ENCODE measurements at regions not wholly inside any gene's neighbourhood (a gene's known extent, or its start where the extent isn't known, plus 50 kb on each side); places are given as distances from the start of the nearest gene placed in this dataset.

DNA sequence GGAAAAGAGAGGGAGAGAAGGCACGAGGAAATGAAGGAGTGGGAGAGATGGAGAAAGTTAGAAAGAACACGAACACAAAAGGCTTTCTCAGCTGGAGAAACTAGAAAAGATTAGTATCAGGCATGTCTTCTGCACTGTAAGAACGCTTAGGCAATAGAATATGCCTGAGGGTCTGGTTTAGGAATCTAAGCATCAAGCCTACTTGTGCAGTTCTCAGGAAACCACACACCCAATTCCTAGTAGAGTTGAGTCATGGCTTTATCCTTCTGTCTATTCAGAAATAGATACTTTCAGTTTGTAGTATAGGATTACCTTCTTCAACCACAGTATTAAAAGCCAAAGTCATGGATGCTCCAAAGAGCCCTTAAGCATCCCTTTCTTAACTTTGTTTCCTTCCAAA is 969.4 kb downstream of the NTRK3 start:
- Mint-ChIP-seq H3K9me3 (peaks cover 2 to 9% of the 10 kb centered on the region in 2 donors), H3K27ac (no peak overlapping the region), H3K4me3 (no peak overlapping the region), H3K27me3 (ENCODE audit: low read depth in 2 of 2) (no peaks in the 10 kb centered on the region), H3K4me1 (no peaks in the 10 kb centered on the region), H3K36me3 (no peaks in the 10 kb centered on the region)
- 70% methylated on average over 3 of the region's 3 CpGs for WGBS (ENCODE audit: insufficient coverage)
- no peak for TF ChIP-seq CTCF (IDR thresholded peaks at IDR 0.05)
- no peak for DNase-seq
- H3K4me1 ChIP-seq (ENCODE audit: control insufficient read depth, insufficient read depth, low read length), result no peaks in the 10 kb centered on the region
- H3K9me3 ChIP-seq (ENCODE audit: control insufficient read depth, insufficient read depth, low read length), result no peaks in the 10 kb centered on the region
- no peaks in the 10 kb centered on the region for H3K27me3 ChIP-seq (ENCODE audit: control insufficient read depth, insufficient read depth, low read length)
- H3K27ac ChIP-seq (ENCODE audit: low read length), result no peak overlapping the region
- no peak for ATAC-seq
- H3K4me3 ChIP-seq (ENCODE audit: low read length), result no peak overlapping the region
- H3K36me3 ChIP-seq (ENCODE audit: control insufficient read depth, insufficient read depth, low read length), result no peaks in the 10 kb centered on the region
- intact Hi-C loops (cut with micrococcal nuclease), result no loop called here

DNA sequence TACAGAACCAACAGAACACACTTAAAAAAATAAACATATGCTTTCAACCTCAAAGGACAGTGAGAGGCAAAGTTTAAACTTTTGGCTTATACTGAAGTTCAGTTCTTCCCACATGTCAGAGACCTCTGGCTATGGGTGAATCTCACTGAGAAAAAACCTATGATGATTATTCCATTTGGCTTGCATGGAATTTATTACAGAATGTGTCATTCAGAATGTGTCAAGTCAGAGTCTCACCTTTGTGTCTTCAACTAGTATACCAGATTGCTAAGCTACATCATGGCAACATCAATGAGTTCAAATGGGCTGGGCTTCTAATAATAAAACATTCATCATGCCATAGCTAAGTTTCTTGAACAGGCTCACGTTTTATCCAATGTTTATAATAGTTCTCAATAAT is 987.0 kb downstream of the NTRK3 start:
- Mint-ChIP-seq H3K27ac (no peak overlapping the region), H3K27me3 (ENCODE audit: low read depth in 2 of 2) (no peaks in the 10 kb centered on the region), H3K4me3 (no peak overlapping the region), H3K36me3 (peaks cover 6% of the 10 kb centered on the region), H3K9me3 (peaks cover 8 to 16% of the 10 kb centered on the region in 2 donors), H3K4me1 (no peaks in the 10 kb centered on the region)
- no CpG with 5 or more reads among the region's 1 CpG for WGBS (ENCODE audit: insufficient coverage)
- Histone ChIP-seq H3K9me3 (ENCODE audit: control insufficient read depth, insufficient read depth, low read length) (no peaks in the 10 kb centered on the region), H3K4me1 (ENCODE audit: control insufficient read depth, insufficient read depth, low read length) (no peaks in the 10 kb centered on the region), H3K27me3 (ENCODE audit: control insufficient read depth, insufficient read depth, low read length) (no peaks in the 10 kb centered on the region), H3K36me3 (ENCODE audit: control insufficient read depth, insufficient read depth, low read length) (no peaks in the 10 kb centered on the region), H3K4me3 (ENCODE audit: low read length) (no peak overlapping the region), H3K27ac (ENCODE audit: low read length) (no peak overlapping the region)
- no peak for ATAC-seq
- no peak for DNase-seq
- intact Hi-C loops (cut with micrococcal nuclease), result no loop called here
- TF ChIP-seq CTCF (IDR thresholded peaks at IDR 0.05), result no peak

GRCh38 chr15:87268675-87269074 is 987.9 kb downstream of the NTRK3 start:
- intact Hi-C loops (cut with micrococcal nuclease), result no loop called here
- H3K27ac ChIP-seq (ENCODE audit: low read length), result no peak overlapping the region
- no peak for TF ChIP-seq CTCF (IDR thresholded peaks at IDR 0.05)
- ATAC-seq, result no peak
- no peaks in the 10 kb centered on the region for H3K4me1 ChIP-seq (ENCODE audit: control insufficient read depth, insufficient read depth, low read length)
- no peaks in the 10 kb centered on the region for H3K27me3 ChIP-seq (ENCODE audit: control insufficient read depth, insufficient read depth, low read length)
- no peak for DNase-seq
- H3K9me3 ChIP-seq (ENCODE audit: control insufficient read depth, insufficient read depth, low read length), result peaks cover 3% of the 10 kb centered on the region
- Mint-ChIP-seq H3K4me1 (no peaks in the 10 kb centered on the region), H3K4me3 (no peak overlapping the region), H3K9me3 (peaks cover 8 to 16% of the 10 kb centered on the region in 2 donors), H3K27me3 (ENCODE audit: low read depth in 2 of 2) (no peaks in the 10 kb centered on the region), H3K27ac (no peak overlapping the region), H3K36me3 (peaks cover 6% of the 10 kb centered on the region)
- 93% methylated on average over 2 of the region's 2 CpGs for WGBS (ENCODE audit: insufficient coverage)
- H3K36me3 ChIP-seq (ENCODE audit: control insufficient read depth, insufficient read depth, low read length), result no peaks in the 10 kb centered on the region
- no peak overlapping the region for H3K4me3 ChIP-seq (ENCODE audit: low read length)

DNA sequence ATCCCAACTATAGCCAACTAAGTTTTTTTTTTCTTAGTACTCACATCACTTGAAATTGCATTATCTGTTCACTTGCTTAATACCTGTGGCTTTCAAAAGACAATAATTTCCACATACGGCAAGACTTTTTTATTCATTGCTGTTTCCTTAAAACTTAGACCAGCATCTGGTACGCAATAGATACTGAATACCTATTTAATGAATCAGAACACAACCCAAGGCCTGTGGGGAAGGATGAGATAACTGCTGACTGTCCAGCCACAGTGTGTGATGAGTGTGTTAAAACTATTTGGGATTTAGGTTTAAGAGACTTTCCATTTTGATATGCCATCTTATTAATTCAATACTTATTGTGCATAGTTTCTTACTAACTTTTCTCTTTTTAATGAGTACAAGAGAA is 988.7 kb downstream of the NTRK3 start:
- peaks cover 10 to 17% of the 10 kb centered on the region in 2 donors for H3K9me3 Mint-ChIP-seq
- no peak overlapping the region for H3K27ac ChIP-seq (ENCODE audit: low read length)
- H3K9me3 ChIP-seq (ENCODE audit: control insufficient read depth, insufficient read depth, low read length), result peaks cover 3% of the 10 kb centered on the region
- no peaks in the 10 kb centered on the region for H3K27me3 Mint-ChIP-seq (ENCODE audit: low read depth in 2 of 2)
- H3K4me1 Mint-ChIP-seq, result no peaks in the 10 kb centered on the region
- ATAC-seq (no peak), DNase-seq (no peak)
- no peak overlapping the region for H3K4me3 Mint-ChIP-seq
- H3K36me3 Mint-ChIP-seq, result peaks cover 6% of the 10 kb centered on the region
- H3K27me3 ChIP-seq (ENCODE audit: control insufficient read depth, insufficient read depth, low read length), result no peaks in the 10 kb centered on the region
- intact Hi-C loops (cut with micrococcal nuclease), result no loop called here
- no peak for TF ChIP-seq CTCF (IDR thresholded peaks at IDR 0.05)
- H3K4me1 ChIP-seq (ENCODE audit: control insufficient read depth, insufficient read depth, low read length), result no peaks in the 10 kb centered on the region
- 0% methylated on average over 1 of the region's 2 CpGs for WGBS (ENCODE audit: insufficient coverage)
- H3K4me3 ChIP-seq (ENCODE audit: low read length), result no peak overlapping the region
- no peaks in the 10 kb centered on the region for H3K36me3 ChIP-seq (ENCODE audit: control insufficient read depth, insufficient read depth, low read length)
- no peak overlapping the region for H3K27ac Mint-ChIP-seq

All from natural killer cell (primary cell).